ENCODE measurements at regions not wholly inside any gene's neighbourhood (a gene's known extent, or its start where the extent isn't known, plus 50 kb on each side); places are given as distances from the start of the nearest gene placed in this dataset.
A peak's percentile ranks its signal among the peaks of the same experiment; 100 is the strongest.

DNA sequence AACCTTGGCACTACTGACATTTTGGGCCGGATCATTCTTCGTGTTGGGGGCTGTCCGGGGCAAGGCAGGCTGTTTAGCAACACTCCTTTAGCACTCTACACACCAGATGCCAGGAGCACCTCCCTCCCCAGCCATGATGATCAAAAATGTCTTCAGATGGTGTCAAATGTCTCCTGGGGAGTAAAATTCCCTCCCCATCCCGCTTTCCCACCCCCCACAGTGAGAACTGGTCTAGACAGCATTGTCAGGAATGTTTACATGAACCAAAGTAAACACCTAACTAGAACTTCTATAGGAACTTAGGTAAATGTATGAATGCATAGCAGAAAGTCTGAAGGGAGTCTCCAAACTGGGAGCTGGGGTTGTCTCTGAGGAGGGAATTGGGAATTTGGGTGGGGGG, 70.0 kb upstream of the TOP1 start:
- H4K91ac ChIP-seq (replicated peaks; ENCODE audit: insufficient read length, low read length) = no peak overlapping the region
- no peaks in the 10 kb centered on the region for H3K79me1 ChIP-seq (ENCODE audit: low read depth, low read length)
- no peak overlapping the region for H3K4ac ChIP-seq (replicated peaks; ENCODE audit: insufficient read length, low read depth, low read length)
- no peaks in the 10 kb centered on the region; a peak in 1 of 7 replicates for H3K4me1 ChIP-seq (replicated peaks in 1 of 4; ENCODE audit: control insufficient read depth in 3 of 4, insufficient read depth in 4 of 4, low read length in 3 of 4)
- H3K14ac ChIP-seq (ENCODE audit: insufficient read length) = no peak overlapping the region
- H2BK5ac ChIP-seq (ENCODE audit: low read depth, low read length) = no peak overlapping the region
- no peaks in the 10 kb centered on the region for H3K79me2 ChIP-seq (ENCODE audit: control insufficient read depth in 1 of 2, insufficient read depth in 2 of 2, low read length in 2 of 2)
- no peaks in the 10 kb centered on the region; the same call in 1 of the 2 replicates for H3K23me2 ChIP-seq (ENCODE audit: low read depth, low read length)
- H3K27me3 ChIP-seq (replicated peaks in 1 of 4; ENCODE audit: control insufficient read depth in 3 of 4, extremely low read depth in 1 of 4, insufficient read depth in 3 of 4, low read length in 3 of 4) = no peaks in the 10 kb centered on the region
- ChIA-PET CTCF (ENCODE audit: partially characterized antibody) (interaction anchor here (2.3 kb wide), 1 partner anchor 12 kb away, joined by 8 read pairs; no protein-coding TSS in a partner anchor), POLR2A (ENCODE audit: partially characterized antibody) (no interaction called here)
- H4K5ac ChIP-seq (ENCODE audit: insufficient read length, low read depth, low read length) = no peak overlapping the region
- DNase-seq (ENCODE audit: low read depth in 1 of 2, low spot score in 2 of 2) (peak in 1 of 2 experiments; percentile 7), FAIRE-seq (no peak)
- H3K27ac ChIP-seq (ENCODE audit: low read depth, low read length) = no peak overlapping the region
- WGBS, 2 experiments (ENCODE audit: extremely low coverage in 1 of 2, insufficient coverage in 1 of 2, insufficient read length in 1 of 2, insufficient replicate concordance in 2 of 2, low coverage in 1 of 2, low lambda C conversion rate in 2 of 2, missing lambda C conversion rate in 1 of 2) = 81% methylated on average over 4 of the region's 4 CpGs; no CpG with 5 or more reads in 1 of the 2 experiments
- H3K18ac ChIP-seq (ENCODE audit: extremely low read depth, low read length) = no peak overlapping the region
- peaks cover 0 to 2% of the 10 kb centered on the region in 2 experiments; a peak in 1 of 4 replicates for H3K9me3 ChIP-seq (ENCODE audit: insufficient read depth in 2 of 2, low read depth in 1 of 2, low read length in 1 of 2)
- H2BK20ac ChIP-seq (ENCODE audit: low read length) = no peak overlapping the region
- no peak overlapping the region for H2BK15ac ChIP-seq (ENCODE audit: low read length)
- no peak overlapping the region for H3K4me3 ChIP-seq (ENCODE audit: extremely low read depth in 1 of 4, insufficient read depth in 2 of 4, low read depth in 3 of 4, low read length in 4 of 4)
- no peaks in the 10 kb centered on the region for H4K20me1 ChIP-seq (replicated peaks in 1 of 2; ENCODE audit: control insufficient read depth in 1 of 2, insufficient read depth in 2 of 2, low read length in 2 of 2)
- no peak overlapping the region for H3K56ac ChIP-seq (replicated peaks; ENCODE audit: insufficient read length, low read depth, low read length)
- H2BK120ac ChIP-seq (replicated peaks; ENCODE audit: low read depth, low read length) = no peak overlapping the region
- no peak overlapping the region for H2AK5ac ChIP-seq (ENCODE audit: low read depth, low read length)
- H3K9ac ChIP-seq (replicated peaks in 1 of 4; ENCODE audit: extremely low read depth in 1 of 4, low read depth in 3 of 4, low read length in 3 of 4) = no peak overlapping the region
- TF ChIP-seq CTBP2 (IDR thresholded peaks at IDR 0.05; ENCODE audit: borderline replicate concordance, insufficient read depth, insufficient read length, low read length) (no peak), SIN3A (conservative IDR thresholded peaks at IDR 0.05 in 1 of 2, IDR thresholded peaks at IDR 0.05 in 1 of 2; ENCODE audit: low read depth in 1 of 2, low read length in 2 of 2) (no peak), KDM5A (IDR thresholded peaks at IDR 0.05; ENCODE audit: low read length) (no peak), TAF1 (IDR thresholded peaks at IDR 0.05; ENCODE audit: low read depth, low read length) (no peak), TBP (IDR thresholded peaks at IDR 0.05; ENCODE audit: low read depth, low read length) (no peak), TCF12 (IDR thresholded peaks at IDR 0.05; ENCODE audit: low read depth, low read length) (no peak), FOSL1 (IDR thresholded peaks at IDR 0.05; ENCODE audit: insufficient read depth, low read depth, low read length) (no peak), HDAC2 (IDR thresholded peaks at IDR 0.05; ENCODE audit: borderline replicate concordance in 1 of 2, low read depth in 2 of 2, low read length in 2 of 2) (no peak)
- TF ChIP-seq, protein P1, sequence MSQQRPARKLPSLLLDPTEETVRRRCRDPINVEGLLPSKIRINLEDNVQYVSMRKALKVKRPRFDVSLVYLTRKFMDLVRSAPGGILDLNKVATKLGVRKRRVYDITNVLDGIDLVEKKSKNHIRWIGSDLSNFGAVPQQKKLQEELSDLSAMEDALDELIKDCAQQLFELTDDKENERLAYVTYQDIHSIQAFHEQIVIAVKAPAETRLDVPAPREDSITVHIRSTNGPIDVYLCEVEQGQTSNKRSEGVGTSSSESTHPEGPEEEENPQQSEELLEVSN (IDR thresholded peaks at IDR 0.05) = no peak
- no peak overlapping the region for H3K4me2 ChIP-seq (ENCODE audit: insufficient read depth in 1 of 2, low read depth in 2 of 2, low read length in 2 of 2)
- H2AFZ ChIP-seq (ENCODE audit: low read length) = no peak overlapping the region
- no peak overlapping the region for H2BK12ac ChIP-seq (ENCODE audit: low read depth, low read length)
- no peaks in the 10 kb centered on the region for H3K36me3 ChIP-seq (ENCODE audit: control insufficient read depth in 2 of 4, insufficient read depth in 4 of 4, low read length in 3 of 4)
- no peak overlapping the region for H4K8ac ChIP-seq (ENCODE audit: extremely low read depth, insufficient read depth, low read length)
- H3K23ac ChIP-seq (ENCODE audit: insufficient read length) = no peak overlapping the region
